Peyer's patch (tissue), 4 donors: ENCODE measurements at regions not wholly inside any gene's neighbourhood (a gene's known extent, or its start where the extent isn't known, plus 50 kb on each side); places are given as distances from the start of the nearest gene placed in this dataset.

Source experiments
- DNase-seq, 3 donors: peaks; one replicate each; pipeline ENCODE4 v3.0.0-alpha.2; 2017 to 2019
- H3K27ac ChIP-seq, 4 donors: fragments of 200-600 bp; sonication (generic); one replicate each; pipeline ENCODE4 v1.5.1; 2016 to 2019
- H3K27me3 ChIP-seq, 2 donors: fragments of 200-600 bp; sonication (generic); one replicate each; pipeline ENCODE4 v1.5.1; 2019
- H3K36me3 ChIP-seq, 3 donors: fragments of 200-600 bp; sonication (generic); one replicate each; pipeline ENCODE4 v1.5.1; 2016 to 2019
- H3K4me1 ChIP-seq, 4 donors: fragments of 200-600 bp; sonication (generic); one replicate each; pipeline ENCODE4 v1.5.1; 2016 to 2019
- H3K4me3 ChIP-seq, 4 donors: fragments of 200-600 bp; sonication (generic); 1 replicate in 3 of 4; 2 replicates in 1 of 4; pipeline ENCODE4 v1.5.1; 2016 to 2019; ENCODE audit warnings: mild to moderate bottlenecking in 1 of 4
- H3K9me3 ChIP-seq, 4 donors: fragments of 200-600 bp; sonication (generic); one replicate each; pipeline ENCODE4 v1.5.1; 2016 to 2019; ENCODE audit warnings: mild to moderate bottlenecking in 1 of 4
- CTCF ChIP-seq, 6 experiments: fragments of 450-650 bp in 4 of 6; fragments of 200-600 bp in 2 of 6; sonication (generic) in 1 of 6; IDR thresholded peaks; one replicate each; pipeline ENCODE4 v1.5.1; 2017 to 2019; ENCODE audit warnings: antibody characterized with exemption in 6 of 6, mild to moderate bottlenecking in 3 of 6, moderate library complexity in 1 of 6
- POLR2A ChIP-seq, 2 donors: fragments of 450-650 bp; IDR thresholded peaks; one replicate each; pipeline ENCODE4 v1.5.1; 2017; ENCODE audit warnings: antibody characterized with exemption in 2 of 2, mild to moderate bottlenecking in 2 of 2, moderate library complexity in 2 of 2

- TF ChIP-seq CTCF (IDR thresholded peaks at IDR 0.05): no peak
- no peak for TF ChIP-seq POLR2A (IDR thresholded peaks at IDR 0.05)
- H3K36me3 ChIP-seq: no peaks in the 10 kb centered on the region
- no peak overlapping the region for H3K27ac ChIP-seq
- H3K9me3 ChIP-seq: no peaks in the 10 kb centered on the region
- H3K4me1 ChIP-seq: no peaks in the 10 kb centered on the region
- no peak overlapping the region for H3K4me3 ChIP-seq
- DNase-seq: no peak
- no peaks in the 10 kb centered on the region for H3K27me3 ChIP-seq
These were observed 94.4 kb upstream of the TLE4 start for GRCh38 chr9:79477241-79477840.

- peak in 1 of 3 donors; percentile 50 for DNase-seq
- Histone ChIP-seq H3K27ac (no peak overlapping the region), H3K27me3 (no peaks in the 10 kb centered on the region), H3K36me3 (no peaks in the 10 kb centered on the region), H3K4me3 (no peak overlapping the region), H3K4me1 (no peaks in the 10 kb centered on the region), H3K9me3 (no peaks in the 10 kb centered on the region)
- TF ChIP-seq CTCF (IDR thresholded peaks at IDR 0.05) (peak in 2 of 6 experiments; percentile 5 to 14), POLR2A (IDR thresholded peaks at IDR 0.05) (no peak)
These were observed 93.6 kb upstream of the TLE4 start for GRCh38 chr9:79477955-79478771.

- Histone ChIP-seq H3K4me3 (no peak overlapping the region), H3K36me3 (no peaks in the 10 kb centered on the region), H3K27me3 (no peaks in the 10 kb centered on the region), H3K27ac (no peak overlapping the region), H3K4me1 (no peaks in the 10 kb centered on the region), H3K9me3 (no peaks in the 10 kb centered on the region)
- DNase-seq: no peak
- no peak for TF ChIP-seq CTCF (IDR thresholded peaks at IDR 0.05)
- no peak for TF ChIP-seq POLR2A (IDR thresholded peaks at IDR 0.05)
These were observed 91.1 kb upstream of the TLE4 start for GRCh38 chr9:79480639-79481038.

GRCh38 chr9:79481846-79482477, 89.8 kb upstream of the TLE4 start:
- TF ChIP-seq POLR2A (IDR thresholded peaks at IDR 0.05): no peak
- TF ChIP-seq CTCF (IDR thresholded peaks at IDR 0.05): no peak
- H3K9me3 ChIP-seq: no peaks in the 10 kb centered on the region
- no peaks in the 10 kb centered on the region for H3K27me3 ChIP-seq
- DNase-seq: no peak
- H3K27ac ChIP-seq: no peak overlapping the region
- no peaks in the 10 kb centered on the region for H3K36me3 ChIP-seq
- no peak overlapping the region for H3K4me3 ChIP-seq
- no peaks in the 10 kb centered on the region for H3K4me1 ChIP-seq

- H3K27me3 ChIP-seq: no peaks in the 10 kb centered on the region
- no peaks in the 10 kb centered on the region for H3K9me3 ChIP-seq
- H3K4me1 ChIP-seq: no peaks in the 10 kb centered on the region
- no peaks in the 10 kb centered on the region for H3K36me3 ChIP-seq
- H3K27ac ChIP-seq: no peak overlapping the region
- no peak overlapping the region for H3K4me3 ChIP-seq
- no peak for DNase-seq
- TF ChIP-seq CTCF (IDR thresholded peaks at IDR 0.05): no peak
- TF ChIP-seq POLR2A (IDR thresholded peaks at IDR 0.05): no peak
These were observed 86.5 kb upstream of the TLE4 start for GRCh38 chr9:79485258-79485657.
